Fibroblast of mammary gland (primary cell): ENCODE measurements at regions not wholly inside any gene's neighbourhood (a gene's known extent, or its start where the extent isn't known, plus 50 kb on each side); places are given as distances from the start of the nearest gene placed in this dataset.
"Not testable (repeated sequence)": the region's sequence is repeated elsewhere in the genome, so short reads cannot be mapped to it uniquely, and the experiment has no call there.

Experiments
- DNase-seq: peaks from one replicate; pipeline ENCODE4 v3.0.0-alpha.2; 2010; ENCODE audit warnings: low read depth
- H3K4me3 ChIP-seq: 2 replicates; pipeline ENCODE4 v1.5.1; 2011; ENCODE audit warnings: low read depth, mild to moderate bottlenecking, low read length, moderate library complexity; ENCODE audit not compliant: control insufficient read depth
- TF ChIP-seq, protein P1 (sequence below): conservative IDR thresholded peaks from 2 replicates; pipeline ENCODE4 v1.5.1; 2011; ENCODE audit warnings: low read depth, low read length, inconsistent platforms; ENCODE audit not compliant: control insufficient read depth, insufficient read depth

DNA sequence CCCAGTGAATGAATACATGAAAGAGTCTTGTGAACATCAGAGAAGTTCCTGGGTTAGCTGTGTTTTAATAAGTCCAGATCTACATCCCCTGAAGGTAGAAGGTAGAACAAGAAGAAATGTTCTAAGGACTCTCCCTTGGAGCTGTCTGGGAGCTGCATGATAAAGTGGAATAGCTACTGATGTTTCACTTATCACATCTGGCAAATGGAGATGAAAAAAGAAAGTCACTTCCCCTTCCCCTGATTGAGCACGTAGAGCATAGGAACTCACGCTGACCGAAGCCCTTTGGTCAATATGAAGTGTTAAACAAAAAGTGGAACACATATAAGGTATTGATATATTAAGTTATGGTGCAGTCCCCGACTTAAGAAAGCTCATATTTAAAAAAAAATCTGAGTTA, 53.2 kb upstream of the PARP1 start:
- TF ChIP-seq, protein P1, sequence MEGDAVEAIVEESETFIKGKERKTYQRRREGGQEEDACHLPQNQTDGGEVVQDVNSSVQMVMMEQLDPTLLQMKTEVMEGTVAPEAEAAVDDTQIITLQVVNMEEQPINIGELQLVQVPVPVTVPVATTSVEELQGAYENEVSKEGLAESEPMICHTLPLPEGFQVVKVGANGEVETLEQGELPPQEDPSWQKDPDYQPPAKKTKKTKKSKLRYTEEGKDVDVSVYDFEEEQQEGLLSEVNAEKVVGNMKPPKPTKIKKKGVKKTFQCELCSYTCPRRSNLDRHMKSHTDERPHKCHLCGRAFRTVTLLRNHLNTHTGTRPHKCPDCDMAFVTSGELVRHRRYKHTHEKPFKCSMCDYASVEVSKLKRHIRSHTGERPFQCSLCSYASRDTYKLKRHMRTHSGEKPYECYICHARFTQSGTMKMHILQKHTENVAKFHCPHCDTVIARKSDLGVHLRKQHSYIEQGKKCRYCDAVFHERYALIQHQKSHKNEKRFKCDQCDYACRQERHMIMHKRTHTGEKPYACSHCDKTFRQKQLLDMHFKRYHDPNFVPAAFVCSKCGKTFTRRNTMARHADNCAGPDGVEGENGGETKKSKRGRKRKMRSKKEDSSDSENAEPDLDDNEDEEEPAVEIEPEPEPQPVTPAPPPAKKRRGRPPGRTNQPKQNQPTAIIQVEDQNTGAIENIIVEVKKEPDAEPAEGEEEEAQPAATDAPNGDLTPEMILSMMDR = no peak
- DNase-seq = no peak
- no peak overlapping the region for H3K4me3 ChIP-seq

DNA sequence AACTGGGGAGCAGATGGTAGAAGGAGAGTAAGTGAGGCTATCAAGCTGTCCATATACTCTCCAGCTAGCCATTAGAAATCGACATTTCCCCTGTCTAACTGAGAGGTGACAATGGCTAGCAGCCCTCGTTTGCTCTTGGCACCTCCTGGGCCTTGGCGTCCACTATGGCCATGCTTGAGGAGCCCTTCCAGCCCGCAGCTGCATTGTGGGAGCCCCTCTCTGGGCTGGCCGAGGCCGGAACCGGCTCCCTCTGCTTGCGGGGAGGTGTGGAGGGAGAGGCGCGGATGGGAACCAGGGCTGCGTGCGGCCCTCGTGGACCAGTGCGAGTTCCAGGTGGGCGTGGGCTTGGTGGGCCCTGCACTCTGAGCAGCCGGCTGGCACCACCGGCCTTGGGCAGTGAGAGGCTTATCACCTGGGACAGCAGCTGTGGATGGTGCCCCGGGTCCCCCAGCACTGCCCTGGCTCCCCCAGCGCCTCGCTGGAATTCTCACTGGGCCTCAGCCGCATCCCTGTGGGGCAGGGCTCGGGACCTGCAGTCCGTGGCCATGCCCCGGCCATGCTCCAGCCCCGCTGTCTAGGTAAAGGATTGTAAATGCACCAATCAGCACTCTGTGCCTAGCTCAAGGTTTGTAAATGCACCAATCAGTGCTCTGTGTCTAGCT, 56.2 kb upstream of the PARP1 start:
- H3K4me3 ChIP-seq = no peak overlapping the region
- TF ChIP-seq, protein P1 = no peak
- DNase-seq = no peak

DNA sequence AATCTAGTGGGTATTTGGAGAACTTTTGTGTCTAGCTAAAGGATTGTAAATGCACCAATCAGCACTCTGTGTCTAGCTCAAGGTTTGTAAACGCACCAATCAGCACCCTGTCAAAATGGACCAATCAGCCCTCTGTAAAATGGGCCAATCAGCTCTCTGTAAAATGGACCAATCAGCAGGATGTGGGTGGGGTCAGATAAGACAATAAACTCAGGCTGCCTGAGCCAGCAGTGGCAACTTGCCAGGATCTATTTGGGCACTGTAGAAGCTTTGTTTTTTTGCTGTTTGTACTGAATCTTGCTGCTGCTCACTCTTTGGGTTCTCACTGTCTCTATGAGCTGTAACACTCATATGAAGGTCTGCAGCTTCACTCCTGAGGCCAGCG, 56.7 kb upstream of the PARP1 start:
- not testable (repeated sequence) for DNase-seq

DNA sequence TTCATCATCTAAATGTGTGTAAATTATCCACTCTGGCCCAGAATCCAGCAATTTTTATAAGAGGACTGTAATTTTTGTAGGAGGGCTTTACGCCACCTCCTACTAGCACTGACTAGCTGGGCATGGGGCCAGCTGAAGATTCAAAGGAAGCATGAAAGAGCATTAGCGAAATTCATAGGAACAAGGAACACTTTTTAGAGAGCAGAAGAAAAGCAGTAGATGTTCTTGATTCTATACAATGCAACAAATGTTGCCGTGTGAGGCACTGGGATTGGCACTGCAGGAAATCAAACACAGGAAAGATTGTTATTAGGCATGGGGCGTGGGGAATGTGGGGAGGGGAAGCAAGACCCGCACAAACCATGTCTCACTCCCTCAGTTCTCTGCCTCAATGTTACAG, 58.4 kb upstream of the PARP1 start:
- DNase-seq = no peak
- no peak overlapping the region for H3K4me3 ChIP-seq
- TF ChIP-seq, protein P1 = no peak

More for the DNA sequence above, 56.7 kb upstream of the PARP1 start:
- H3K4me3 ChIP-seq = not testable (repeated sequence)

DNA sequence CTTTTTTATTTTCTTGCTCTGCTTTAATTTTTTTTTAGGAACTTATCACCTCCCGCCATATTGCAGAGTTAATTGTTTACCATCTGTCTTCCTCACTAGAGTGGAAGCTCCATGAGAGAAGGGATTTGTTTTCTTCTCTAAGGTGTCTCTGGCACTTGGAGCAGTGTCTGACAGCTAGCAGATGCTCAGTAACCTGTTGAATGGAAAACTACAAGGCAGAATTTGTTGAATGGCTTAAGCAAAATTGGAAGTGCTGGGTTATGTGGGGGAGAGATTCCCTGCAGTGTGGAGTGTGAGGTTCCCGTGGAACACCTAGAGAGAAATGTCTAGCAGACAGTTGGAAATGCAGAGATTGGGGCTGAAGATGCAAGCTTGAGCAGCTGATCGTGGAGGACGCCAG, 59.5 kb upstream of the PARP1 start:
- no peak for DNase-seq
- TF ChIP-seq, protein P1 = no peak
- H3K4me3 ChIP-seq = no peak overlapping the region

DNA sequence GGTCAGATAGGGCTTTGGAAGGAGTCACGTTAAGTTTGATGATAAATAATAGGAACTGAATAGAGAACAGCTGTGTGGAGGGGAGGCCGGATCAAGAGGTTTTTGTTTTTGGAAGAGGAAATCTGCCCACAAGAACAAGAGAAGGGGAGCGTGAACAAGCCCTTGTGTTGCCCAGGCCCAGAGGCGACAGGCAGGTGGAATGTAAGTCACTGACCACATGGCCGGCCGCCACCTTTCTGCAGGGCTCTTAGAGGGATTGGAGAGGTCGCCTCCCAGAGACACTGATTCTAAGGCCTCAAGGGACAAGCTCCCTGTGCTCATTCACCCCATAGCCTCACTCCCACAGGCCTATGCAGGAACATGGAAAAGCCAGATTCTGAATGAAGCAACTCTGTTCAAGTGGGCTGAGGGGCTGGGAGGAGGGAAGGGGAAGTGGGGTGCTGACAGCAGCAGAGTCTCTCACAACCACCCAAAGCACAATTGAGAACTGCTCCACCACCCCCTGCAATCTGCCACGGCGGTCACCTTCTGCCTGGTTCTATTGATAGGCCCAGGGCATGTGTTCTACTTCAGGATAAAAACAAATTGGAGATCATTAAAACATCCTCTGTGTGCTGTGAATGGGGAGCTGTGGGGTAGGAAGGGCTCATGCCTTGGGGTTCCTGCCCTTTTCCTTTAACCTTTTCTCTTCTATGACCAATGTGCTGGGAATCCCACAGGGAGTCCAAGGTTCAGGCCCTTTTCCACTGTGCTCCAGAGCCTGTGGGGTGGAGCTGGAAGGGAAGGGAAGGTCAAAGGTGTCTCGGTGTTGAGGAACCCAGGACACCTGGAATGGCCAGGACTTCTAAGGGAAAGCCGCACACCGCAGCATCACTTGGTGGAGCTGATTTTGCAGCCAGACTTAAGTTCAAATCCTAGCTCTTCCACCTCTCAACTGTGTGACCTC, 63.3 kb upstream of the PARP1 start:
- no peak overlapping the region for H3K4me3 ChIP-seq
- TF ChIP-seq, protein P1 = no peak
- no peak for DNase-seq

DNA sequence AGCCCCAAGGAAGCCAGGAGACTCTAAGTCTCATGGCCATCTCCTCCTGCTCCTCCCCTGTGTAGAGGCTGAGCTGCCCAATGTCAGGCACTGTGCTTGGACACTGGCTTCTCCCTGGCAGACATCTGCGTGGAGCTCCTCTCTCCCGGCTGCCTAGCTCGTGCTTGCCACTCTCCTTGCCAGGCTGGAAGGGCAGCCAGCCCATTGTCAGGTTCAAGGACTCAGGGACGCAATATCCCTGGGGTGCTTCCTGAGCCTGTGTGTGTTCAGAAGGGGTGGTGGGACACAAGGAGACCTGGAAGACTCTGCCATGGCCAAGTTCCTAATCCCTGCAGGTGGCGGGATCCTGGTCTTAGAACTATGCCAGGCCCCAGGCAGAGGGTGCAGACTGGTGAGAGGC, 65.4 kb upstream of the PARP1 start:
- TF ChIP-seq, protein P1 = no peak
- H3K4me3 ChIP-seq = no peak overlapping the region
- DNase-seq = no peak
